ENCODE measurements at regions not wholly inside any gene's neighbourhood (a gene's known extent, or its start where the extent isn't known, plus 50 kb on each side); places are given as distances from the start of the nearest gene placed in this dataset.

DNA sequence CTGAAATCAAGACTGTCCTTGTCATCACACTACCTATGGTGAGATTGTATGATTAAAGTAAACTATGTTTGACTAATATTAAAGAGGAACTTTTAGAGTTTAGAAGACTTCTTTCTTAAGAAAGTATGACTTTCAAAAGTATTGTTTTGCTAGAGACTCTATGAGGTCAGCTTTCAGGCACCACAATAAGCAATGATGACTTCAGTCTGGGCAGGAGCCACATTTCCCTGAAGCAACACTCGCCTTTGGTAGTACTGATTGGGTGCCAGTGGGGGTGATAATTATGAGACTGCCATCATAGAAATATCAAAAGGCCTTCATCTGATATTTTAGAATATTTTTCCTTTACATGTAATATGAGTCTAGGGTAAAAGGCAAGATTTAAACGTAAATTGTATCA, 212.6 kb downstream of the DTHD1 start:
- no peaks in the 10 kb centered on the region for H3K4me1 Mint-ChIP-seq
- no peak overlapping the region for H3K27ac Mint-ChIP-seq
- POLR2A ChIA-PET, result interaction anchor here (0.6 kb wide), 1 partner anchor 853 kb away, joined by 3 read pairs; no protein-coding TSS in a partner anchor
- intact Hi-C loops (cut with DNase I, micrococcal nuclease), result no loop called here
- DNase-seq (no peak), ATAC-seq (no peak)
- no peak overlapping the region for H3K4me3 Mint-ChIP-seq
- peaks cover 2% of the 10 kb centered on the region for H3K27me3 Mint-ChIP-seq
- CTCF ChIA-PET, result no interaction called here
- no peaks in the 10 kb centered on the region for H3K36me3 Mint-ChIP-seq (ENCODE audit: low read depth)
- no peaks in the 10 kb centered on the region for H3K9me3 Mint-ChIP-seq (ENCODE audit: low read depth)

DNA sequence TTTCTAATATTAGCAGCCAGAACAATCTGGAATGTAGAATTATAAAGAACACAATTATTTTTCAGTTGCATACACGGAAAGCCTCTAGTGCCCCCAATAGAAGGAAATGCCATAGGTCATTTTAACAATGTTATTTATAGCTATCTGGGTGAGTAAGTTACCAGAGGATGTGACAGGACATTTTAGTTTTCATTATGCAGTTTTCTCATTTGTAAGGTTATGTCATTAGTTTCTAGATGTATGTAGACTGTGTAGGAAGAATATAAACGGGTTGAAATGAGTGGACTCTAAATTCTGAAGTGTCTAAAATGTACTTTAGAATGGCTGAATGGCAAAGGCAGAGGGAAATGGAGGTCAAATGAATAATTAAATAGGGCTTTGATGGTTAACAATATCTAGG, 213.3 kb downstream of the DTHD1 start:
- POLR2A ChIA-PET, result no interaction called here
- Mint-ChIP-seq H3K27me3 (peaks cover 2% of the 10 kb centered on the region), H3K9me3 (ENCODE audit: low read depth) (no peaks in the 10 kb centered on the region), H3K36me3 (ENCODE audit: low read depth) (no peaks in the 10 kb centered on the region), H3K4me3 (no peak overlapping the region), H3K4me1 (no peaks in the 10 kb centered on the region), H3K27ac (no peak overlapping the region)
- ATAC-seq, result no peak
- intact Hi-C loops (cut with DNase I, micrococcal nuclease), result no loop called here
- CTCF ChIA-PET, result no interaction called here
- no peak for DNase-seq

DNA sequence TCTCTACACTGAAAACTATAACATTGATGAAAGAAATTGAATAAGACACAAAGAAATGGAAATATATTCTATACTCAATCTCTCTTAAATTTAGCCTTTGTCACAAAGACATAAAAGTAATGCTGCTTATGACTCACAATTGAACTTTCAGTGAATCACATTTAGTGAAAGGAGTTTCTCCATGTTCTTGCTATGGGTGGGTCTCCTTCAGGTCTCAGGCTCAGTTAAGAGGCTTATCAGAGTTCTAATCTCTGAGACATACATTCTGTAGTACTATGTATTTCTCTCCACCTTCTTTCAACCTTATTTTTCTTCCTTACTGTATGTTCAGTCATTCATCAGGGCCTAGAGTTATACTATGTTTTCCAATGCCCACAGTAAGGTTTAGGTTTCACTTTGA, 220.9 kb downstream of the DTHD1 start:
- ATAC-seq, result peak; percentile 74
- H3K27me3 Mint-ChIP-seq, result peaks cover 4% of the 10 kb centered on the region
- H3K27ac Mint-ChIP-seq, result no peak overlapping the region
- H3K9me3 Mint-ChIP-seq (ENCODE audit: low read depth), result no peaks in the 10 kb centered on the region
- intact Hi-C loops (cut with DNase I, micrococcal nuclease), result no loop called here
- no peak for DNase-seq
- no peaks in the 10 kb centered on the region for H3K36me3 Mint-ChIP-seq (ENCODE audit: low read depth)
- peaks cover 5% of the 10 kb centered on the region for H3K4me1 Mint-ChIP-seq
- ChIA-PET POLR2A (no interaction called here), CTCF (no interaction called here)
- H3K4me3 Mint-ChIP-seq, result no peak overlapping the region

DNA sequence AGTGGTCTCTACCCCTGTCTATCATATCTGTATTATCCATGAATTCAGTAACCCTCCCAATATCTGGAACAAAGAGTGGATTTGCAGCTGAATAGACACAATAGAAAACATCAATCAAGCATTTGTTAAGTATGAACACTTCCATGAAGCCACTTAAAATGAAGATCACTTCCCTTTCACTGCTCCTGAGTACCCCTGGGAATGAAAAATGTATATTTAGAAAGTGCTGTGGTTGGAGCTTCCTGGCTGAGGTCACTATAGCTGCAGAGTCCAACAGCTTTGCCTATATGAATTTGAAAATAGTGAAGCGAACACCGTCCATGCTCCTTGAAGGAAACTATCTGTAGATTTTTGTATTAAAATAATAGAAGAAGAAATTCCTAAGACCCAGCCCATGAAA, 227.0 kb downstream of the DTHD1 start:
- no peak for DNase-seq
- no peak for ATAC-seq
- CTCF ChIA-PET, result no interaction called here
- peaks cover 5% of the 10 kb centered on the region for H3K27me3 Mint-ChIP-seq
- POLR2A ChIA-PET, result no interaction called here
- H3K36me3 Mint-ChIP-seq (ENCODE audit: low read depth), result no peaks in the 10 kb centered on the region
- intact Hi-C loops (cut with DNase I, micrococcal nuclease), result no loop called here
- no peak overlapping the region for H3K4me3 Mint-ChIP-seq
- H3K4me1 Mint-ChIP-seq, result no peaks in the 10 kb centered on the region
- no peak overlapping the region for H3K27ac Mint-ChIP-seq
- H3K9me3 Mint-ChIP-seq (ENCODE audit: low read depth), result no peaks in the 10 kb centered on the region

DNA sequence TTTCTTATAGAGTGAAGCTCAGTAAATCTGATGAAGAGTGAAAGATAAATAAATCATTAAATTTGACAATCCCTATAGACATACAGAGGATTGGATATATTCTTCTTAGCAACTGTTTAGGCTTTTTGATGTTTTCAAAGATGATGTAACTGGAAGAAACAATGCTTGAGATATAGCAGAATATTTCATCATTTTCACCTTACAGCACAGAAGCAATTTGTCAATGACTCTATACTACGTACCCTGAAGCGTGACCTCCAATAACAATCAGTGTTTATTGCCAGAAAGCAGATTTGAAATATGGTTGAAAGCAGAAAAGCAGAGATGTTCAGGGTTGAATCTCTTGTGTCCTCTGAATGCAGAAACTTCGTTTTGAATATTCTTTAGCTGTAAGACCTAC, 228.4 kb downstream of the DTHD1 start:
- H3K27me3 Mint-ChIP-seq, result peaks cover 7% of the 10 kb centered on the region
- DNase-seq, result no peak
- intact Hi-C loops (cut with DNase I, micrococcal nuclease), result no loop called here
- H3K9me3 Mint-ChIP-seq (ENCODE audit: low read depth), result no peaks in the 10 kb centered on the region
- H3K4me3 Mint-ChIP-seq, result no peak overlapping the region
- CTCF ChIA-PET, result no interaction called here
- H3K27ac Mint-ChIP-seq, result no peak overlapping the region
- no peaks in the 10 kb centered on the region for H3K36me3 Mint-ChIP-seq (ENCODE audit: low read depth)
- POLR2A ChIA-PET, result no interaction called here
- no peaks in the 10 kb centered on the region for H3K4me1 Mint-ChIP-seq
- ATAC-seq, result no peak

DNA sequence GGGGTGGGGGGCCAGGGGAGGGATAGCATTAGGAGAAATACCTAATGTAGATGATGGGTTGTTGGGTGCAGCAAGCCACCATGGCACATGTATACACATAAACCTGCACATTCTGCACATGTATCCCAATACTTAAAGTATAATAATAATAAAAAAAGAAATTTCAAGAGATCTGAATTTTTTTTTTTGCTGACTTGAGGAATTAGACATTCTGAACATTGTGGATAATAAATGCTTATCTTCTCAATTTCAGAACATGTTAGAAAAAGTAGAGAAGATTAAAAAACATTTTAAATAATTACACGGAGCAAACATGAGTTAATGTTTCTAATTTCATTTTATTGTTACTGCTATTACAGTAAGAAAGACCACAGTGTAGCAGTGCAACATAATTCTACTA, 230.4 kb downstream of the DTHD1 start:
- Mint-ChIP-seq H3K27me3 (peaks cover 5% of the 10 kb centered on the region), H3K36me3 (ENCODE audit: low read depth) (no peaks in the 10 kb centered on the region), H3K9me3 (ENCODE audit: low read depth) (no peaks in the 10 kb centered on the region), H3K4me3 (no peak overlapping the region), H3K4me1 (no peaks in the 10 kb centered on the region), H3K27ac (no peak overlapping the region)
- ATAC-seq (no peak), DNase-seq (no peak)
- intact Hi-C loops (cut with DNase I, micrococcal nuclease), result no loop called here
- ChIA-PET CTCF (no interaction called here), POLR2A (no interaction called here)

DNA sequence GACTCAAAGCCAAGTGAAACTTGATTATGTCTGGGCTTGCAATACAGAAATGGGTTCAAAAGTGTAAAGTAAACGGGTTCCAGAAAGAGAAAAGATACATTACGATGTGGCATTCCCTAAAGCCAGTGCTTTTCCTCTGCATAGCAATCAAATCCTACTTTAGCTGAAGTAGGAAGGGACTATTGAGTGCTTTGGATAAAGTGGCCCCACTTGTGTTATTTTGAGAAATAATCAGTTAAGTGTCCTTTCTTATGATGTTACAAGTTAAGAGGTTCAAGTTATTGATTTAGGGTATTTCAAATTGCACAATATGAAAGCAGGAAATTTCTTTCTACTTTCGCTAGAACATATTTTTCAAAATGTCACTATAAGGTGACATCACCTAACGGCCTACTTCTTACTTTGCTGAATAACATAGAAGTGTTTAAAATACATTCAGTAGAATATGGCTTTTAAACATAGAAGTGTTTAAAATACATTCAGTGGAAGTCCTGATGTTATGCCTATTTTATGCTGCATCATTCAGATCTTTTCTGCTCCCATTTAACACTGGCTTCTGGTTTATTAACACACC, 235.2 kb downstream of the DTHD1 start:
- no peak overlapping the region for H3K27ac Mint-ChIP-seq
- no peak overlapping the region for H3K4me3 Mint-ChIP-seq
- intact Hi-C loops (cut with DNase I, micrococcal nuclease), result no loop called here
- ATAC-seq (no peak), DNase-seq (no peak)
- H3K9me3 Mint-ChIP-seq (ENCODE audit: low read depth), result peaks cover 3% of the 10 kb centered on the region
- ChIA-PET CTCF (no interaction called here), POLR2A (no interaction called here)
- H3K27me3 Mint-ChIP-seq, result peaks cover 4% of the 10 kb centered on the region
- H3K36me3 Mint-ChIP-seq (ENCODE audit: low read depth), result no peaks in the 10 kb centered on the region
- H3K4me1 Mint-ChIP-seq, result no peaks in the 10 kb centered on the region

DNA sequence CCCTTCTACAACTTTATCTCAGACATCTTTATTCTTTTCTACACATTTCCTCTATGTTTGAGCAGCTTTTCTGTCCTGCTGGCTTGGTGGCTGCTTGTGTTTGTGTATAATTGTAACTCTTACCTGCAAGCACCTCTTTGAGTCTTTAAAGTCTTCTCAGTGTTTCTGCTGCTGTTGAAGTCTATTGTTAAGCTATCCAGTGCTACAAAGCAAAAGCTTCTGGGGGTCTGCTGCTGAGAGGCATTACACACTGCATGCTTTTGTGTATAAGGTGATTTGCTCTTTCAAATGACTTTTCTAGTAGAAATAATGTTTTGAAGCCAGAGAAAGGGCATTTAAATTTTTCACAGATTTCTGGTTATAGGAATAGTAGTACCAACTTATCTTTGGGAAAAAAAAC, 241.8 kb downstream of the DTHD1 start:
- no peak overlapping the region for H3K27ac Mint-ChIP-seq
- ATAC-seq (no peak), DNase-seq (no peak)
- H3K36me3 Mint-ChIP-seq (ENCODE audit: low read depth), result no peaks in the 10 kb centered on the region
- intact Hi-C loops (cut with DNase I, micrococcal nuclease), result no loop called here
- no peak overlapping the region for H3K4me3 Mint-ChIP-seq
- CTCF ChIA-PET, result no interaction called here
- H3K27me3 Mint-ChIP-seq, result peaks cover 2% of the 10 kb centered on the region
- peaks cover 9% of the 10 kb centered on the region for H3K9me3 Mint-ChIP-seq (ENCODE audit: low read depth)
- POLR2A ChIA-PET, result no interaction called here
- H3K4me1 Mint-ChIP-seq, result no peaks in the 10 kb centered on the region

DNA sequence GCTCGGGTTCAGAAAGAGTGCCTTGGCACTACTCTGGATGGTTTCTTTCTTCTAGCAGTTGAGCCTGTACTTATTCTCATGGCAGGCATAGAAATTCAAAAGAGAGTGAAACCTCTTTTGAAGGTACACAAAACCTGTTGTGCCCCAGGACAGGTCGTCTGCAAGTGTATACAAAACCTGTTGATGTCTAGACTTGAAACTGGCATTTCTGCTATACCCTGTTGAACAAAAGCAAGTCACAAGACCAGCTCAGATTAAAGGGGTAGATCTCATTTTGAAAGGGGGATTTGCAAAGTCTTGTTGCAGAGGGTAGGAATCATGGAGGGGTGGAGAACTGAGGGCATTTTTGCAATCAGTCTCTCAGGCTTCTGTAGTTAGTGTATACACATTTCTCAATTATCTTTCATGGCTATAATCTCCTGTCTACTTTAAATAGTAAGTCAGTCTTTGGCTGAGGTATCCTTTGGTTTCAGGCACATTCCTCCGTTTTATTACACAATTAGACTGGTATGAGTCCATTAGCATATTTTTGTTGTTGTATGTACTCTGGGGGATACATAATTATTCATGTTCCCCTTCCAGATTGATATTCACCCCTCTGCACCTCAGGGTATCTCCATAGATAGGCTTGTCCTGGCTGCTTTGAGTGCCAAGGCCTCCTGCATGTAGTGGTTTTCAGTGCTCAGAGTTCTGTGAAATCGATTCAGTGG, 251.4 kb downstream of the DTHD1 start:
- ATAC-seq, result no peak
- CTCF ChIA-PET, result no interaction called here
- Mint-ChIP-seq H3K27ac (no peak overlapping the region), H3K27me3 (peaks cover 3% of the 10 kb centered on the region), H3K4me1 (no peaks in the 10 kb centered on the region), H3K36me3 (ENCODE audit: low read depth) (no peaks in the 10 kb centered on the region), H3K4me3 (no peak overlapping the region), H3K9me3 (ENCODE audit: low read depth) (peaks cover 12% of the 10 kb centered on the region)
- intact Hi-C loops (cut with DNase I, micrococcal nuclease), result no loop called here
- POLR2A ChIA-PET, result no interaction called here
- DNase-seq, result no peak

DNA sequence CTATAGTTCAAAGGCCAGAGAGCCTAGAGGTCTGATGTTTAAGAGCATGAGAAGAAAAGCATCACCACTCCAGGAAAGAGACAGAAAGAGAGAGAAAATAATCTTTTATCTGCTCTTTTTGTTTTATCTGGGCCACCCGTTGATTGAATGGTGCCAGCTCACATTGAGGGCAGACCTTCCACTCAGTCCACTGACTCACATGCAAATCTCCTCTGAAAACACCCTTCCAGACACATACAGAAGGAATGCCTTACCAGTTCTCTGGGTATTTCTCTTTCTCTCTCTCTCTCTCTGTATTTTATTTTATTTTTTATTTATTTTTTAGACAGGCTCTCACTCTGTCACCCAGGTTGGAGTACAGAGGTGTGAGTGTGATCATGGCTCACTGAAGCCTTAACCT, 252.5 kb downstream of the DTHD1 start:
- peaks cover 2% of the 10 kb centered on the region for H3K9me3 Mint-ChIP-seq (ENCODE audit: low read depth)
- CTCF ChIA-PET, result no interaction called here
- ATAC-seq (no peak), DNase-seq (no peak)
- H3K4me1 Mint-ChIP-seq, result no peaks in the 10 kb centered on the region
- H3K36me3 Mint-ChIP-seq (ENCODE audit: low read depth), result no peaks in the 10 kb centered on the region
- POLR2A ChIA-PET, result no interaction called here
- no peak overlapping the region for H3K27ac Mint-ChIP-seq
- peaks cover 3% of the 10 kb centered on the region for H3K27me3 Mint-ChIP-seq
- H3K4me3 Mint-ChIP-seq, result no peak overlapping the region
- intact Hi-C loops (cut with DNase I, micrococcal nuclease), result no loop called here

DNA sequence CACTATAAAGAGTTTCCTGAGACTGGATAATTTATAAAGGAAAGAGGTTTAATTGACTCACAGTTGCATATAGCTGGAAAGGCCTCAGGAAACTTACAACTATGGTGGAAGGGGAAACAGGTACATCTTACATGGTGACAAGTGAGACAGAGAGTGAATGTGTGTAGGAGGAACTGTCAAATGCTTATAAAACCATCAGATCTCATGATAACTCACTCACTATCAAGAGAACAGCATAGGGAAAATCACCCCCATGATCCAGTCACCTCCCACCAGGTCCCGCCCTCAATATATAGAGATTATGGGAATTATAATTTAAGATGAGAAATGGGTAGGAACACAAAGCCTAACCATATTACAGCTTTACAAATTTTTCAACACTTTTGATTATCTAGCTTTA, 266.0 kb downstream of the DTHD1 start:
- DNase-seq, result no peak
- ChIA-PET CTCF (interaction anchor here (0.6 kb wide), 1 partner anchor 389 kb away, joined by 3 read pairs; no protein-coding TSS in a partner anchor), POLR2A (no interaction called here)
- Mint-ChIP-seq H3K36me3 (ENCODE audit: low read depth) (no peaks in the 10 kb centered on the region), H3K27me3 (no peaks in the 10 kb centered on the region), H3K27ac (no peak overlapping the region), H3K4me3 (no peak overlapping the region), H3K9me3 (ENCODE audit: low read depth) (no peaks in the 10 kb centered on the region), H3K4me1 (peaks cover 16% of the 10 kb centered on the region)
- ATAC-seq, result no peak
- intact Hi-C loops (cut with DNase I, micrococcal nuclease), result no loop called here

DNA sequence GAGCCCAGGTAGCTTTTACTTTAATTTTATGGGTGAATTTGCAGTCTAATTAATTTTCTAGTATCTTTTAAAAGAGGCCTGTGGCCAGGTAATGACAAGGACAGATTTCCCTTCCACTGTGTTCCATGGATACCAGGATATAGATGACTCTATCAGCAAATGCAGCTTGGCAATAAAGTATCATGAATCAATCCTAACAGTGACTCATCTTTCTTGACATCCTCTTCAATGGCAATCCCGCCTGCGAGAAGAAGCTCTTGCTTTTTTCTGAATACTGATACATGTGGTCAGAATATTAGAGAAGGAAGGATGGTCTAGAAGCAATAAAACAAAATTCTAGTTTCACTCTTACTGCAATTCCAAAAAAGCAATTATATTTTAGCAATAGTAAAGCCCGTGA, 267.8 kb downstream of the DTHD1 start:
- POLR2A ChIA-PET, result no interaction called here
- CTCF ChIA-PET, result interaction anchor here (0.7 kb wide), 1 partner anchor 10 kb away, joined by 3 read pairs; no protein-coding TSS in a partner anchor

More for the DNA sequence above, 267.8 kb downstream of the DTHD1 start:
- Mint-ChIP-seq H3K27me3 (peaks cover 8% of the 10 kb centered on the region), H3K4me1 (peaks cover 18% of the 10 kb centered on the region), H3K4me3 (no peak overlapping the region), H3K36me3 (ENCODE audit: low read depth) (no peaks in the 10 kb centered on the region), H3K9me3 (ENCODE audit: low read depth) (no peaks in the 10 kb centered on the region), H3K27ac (no peak overlapping the region)
- DNase-seq (no peak), ATAC-seq (no peak)
- intact Hi-C loops (cut with DNase I, micrococcal nuclease), result no loop called here

All from activated CD4-positive, alpha-beta T cell treated with anti-CD3 and anti-CD28 coated beads for 36 hours (primary cell).